ENCODE measurements at regions not wholly inside any gene's neighbourhood (a gene's known extent, or its start where the extent isn't known, plus 50 kb on each side); places are given as distances from the start of the nearest gene placed in this dataset.

DNA sequence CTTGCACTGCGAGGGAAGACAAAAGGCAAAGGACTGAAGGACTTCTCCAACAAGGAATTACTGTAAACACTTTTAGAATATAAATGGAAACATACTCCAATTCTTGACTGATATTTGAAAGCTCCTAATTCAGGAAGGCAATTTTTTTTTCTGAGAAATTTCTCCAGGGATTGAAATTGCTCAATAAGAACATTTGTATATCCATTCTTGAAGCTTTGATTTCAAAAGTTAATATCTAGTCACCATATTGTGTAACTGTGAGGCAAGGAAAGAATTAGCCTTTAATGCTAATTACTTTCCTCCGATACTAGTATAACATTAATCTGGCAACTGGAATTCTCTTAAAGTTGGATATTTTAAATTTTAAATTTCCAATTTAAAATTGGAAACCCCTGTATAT lies 188.4 kb upstream of the COL1A2 start:
- intact Hi-C loops (cut with DNase I), result loop anchor here in 1 of 10 donors (5.0 kb wide), 1 partner anchor 126 kb away; no protein-coding TSS in a partner anchor
- ATAC-seq (no peak), DNase-seq (no peak)
- H3K4me1 ChIP-seq, result no peaks in the 10 kb centered on the region
- 83 to 92% (median 89%) methylated on average over 2 of the region's 2 CpGs for WGBS, 4 donors
- TF ChIP-seq, protein P1, sequence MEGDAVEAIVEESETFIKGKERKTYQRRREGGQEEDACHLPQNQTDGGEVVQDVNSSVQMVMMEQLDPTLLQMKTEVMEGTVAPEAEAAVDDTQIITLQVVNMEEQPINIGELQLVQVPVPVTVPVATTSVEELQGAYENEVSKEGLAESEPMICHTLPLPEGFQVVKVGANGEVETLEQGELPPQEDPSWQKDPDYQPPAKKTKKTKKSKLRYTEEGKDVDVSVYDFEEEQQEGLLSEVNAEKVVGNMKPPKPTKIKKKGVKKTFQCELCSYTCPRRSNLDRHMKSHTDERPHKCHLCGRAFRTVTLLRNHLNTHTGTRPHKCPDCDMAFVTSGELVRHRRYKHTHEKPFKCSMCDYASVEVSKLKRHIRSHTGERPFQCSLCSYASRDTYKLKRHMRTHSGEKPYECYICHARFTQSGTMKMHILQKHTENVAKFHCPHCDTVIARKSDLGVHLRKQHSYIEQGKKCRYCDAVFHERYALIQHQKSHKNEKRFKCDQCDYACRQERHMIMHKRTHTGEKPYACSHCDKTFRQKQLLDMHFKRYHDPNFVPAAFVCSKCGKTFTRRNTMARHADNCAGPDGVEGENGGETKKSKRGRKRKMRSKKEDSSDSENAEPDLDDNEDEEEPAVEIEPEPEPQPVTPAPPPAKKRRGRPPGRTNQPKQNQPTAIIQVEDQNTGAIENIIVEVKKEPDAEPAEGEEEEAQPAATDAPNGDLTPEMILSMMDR (IDR thresholded peaks at IDR 0.05), result no peak
- TF ChIP-seq POLR2A (IDR thresholded peaks at IDR 0.05), result no peak
- H3K27ac ChIP-seq, result no peak overlapping the region
- no peaks in the 10 kb centered on the region for H3K36me3 ChIP-seq
- H3K4me3 ChIP-seq, result no peak overlapping the region
- no peaks in the 10 kb centered on the region for H3K27me3 ChIP-seq
- no peaks in the 10 kb centered on the region for H3K9me3 ChIP-seq

DNA sequence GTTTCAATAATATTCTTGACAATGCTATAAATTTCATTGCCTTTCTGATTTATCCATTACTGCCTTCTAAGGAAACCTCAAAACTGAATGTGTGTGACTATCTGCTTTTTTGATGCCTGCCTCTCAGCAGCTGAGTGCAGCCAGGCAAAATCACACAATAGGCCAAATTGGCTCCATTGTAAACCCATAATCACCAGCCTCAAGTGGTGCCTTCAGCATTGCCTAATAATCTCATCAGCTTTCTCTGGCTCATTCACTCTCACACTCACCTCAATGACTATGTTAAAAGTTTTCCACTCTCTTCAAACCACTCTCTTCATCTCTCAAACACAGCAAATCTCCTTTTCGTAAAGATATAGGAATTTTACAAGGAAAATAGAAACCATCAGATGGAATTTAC lies 182.5 kb upstream of the COL1A2 start:
- TF ChIP-seq POLR2A (IDR thresholded peaks at IDR 0.05), result no peak
- TF ChIP-seq, protein P1 (IDR thresholded peaks at IDR 0.05), result no peak
- H3K9me3 ChIP-seq, result no peaks in the 10 kb centered on the region
- intact Hi-C loops (cut with DNase I), result no loop called here
- no peak overlapping the region for H3K27ac ChIP-seq
- H3K4me1 ChIP-seq, result no peaks in the 10 kb centered on the region
- ATAC-seq, result peak in 1 of 4 donors; percentile 80
- H3K36me3 ChIP-seq, result no peaks in the 10 kb centered on the region
- DNase-seq, result no peak
- H3K4me3 ChIP-seq, result no peak overlapping the region
- no peaks in the 10 kb centered on the region for H3K27me3 ChIP-seq
- WGBS, 4 donors, result 51 to 73% (median 54%) methylated on average over 1 of the region's 1 CpG

DNA sequence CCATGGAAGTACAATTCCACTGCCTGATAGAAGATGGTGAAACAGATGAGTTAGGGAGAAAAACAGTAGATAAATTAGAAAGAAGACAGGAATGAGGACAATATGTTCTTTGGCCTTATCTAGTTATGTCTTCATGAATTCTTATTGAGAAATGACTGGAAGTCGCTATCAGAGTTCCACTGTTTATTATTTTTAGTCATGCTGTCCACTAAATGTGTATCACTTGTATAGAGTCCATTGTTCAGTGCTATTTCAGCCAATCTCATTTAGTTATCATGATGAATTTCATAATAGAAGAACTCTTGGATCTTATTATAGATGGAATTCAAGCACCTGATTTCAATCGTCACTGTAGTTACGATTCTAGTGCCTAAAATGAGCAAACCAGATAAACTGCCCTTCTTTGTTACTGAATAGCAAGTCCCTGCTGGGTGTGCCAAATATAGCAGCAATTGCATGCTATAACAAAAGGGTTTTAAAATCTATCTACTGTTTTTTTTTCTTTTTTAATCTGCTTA lies 177.7 kb upstream of the COL1A2 start:
- no peak for TF ChIP-seq POLR2A (IDR thresholded peaks at IDR 0.05)
- TF ChIP-seq, protein P1 (IDR thresholded peaks at IDR 0.05), result no peak
- Histone ChIP-seq H3K4me1 (no peaks in the 10 kb centered on the region), H3K27ac (no peak overlapping the region), H3K4me3 (no peak overlapping the region), H3K9me3 (no peaks in the 10 kb centered on the region), H3K36me3 (no peaks in the 10 kb centered on the region), H3K27me3 (no peaks in the 10 kb centered on the region)
- intact Hi-C loops (cut with DNase I), result no loop called here
- ATAC-seq (peak in 1 of 4 donors; percentile 13), DNase-seq (no peak)
- WGBS, 4 donors, result 24 to 37% (median 35%) methylated on average over 3 of the region's 3 CpGs

DNA sequence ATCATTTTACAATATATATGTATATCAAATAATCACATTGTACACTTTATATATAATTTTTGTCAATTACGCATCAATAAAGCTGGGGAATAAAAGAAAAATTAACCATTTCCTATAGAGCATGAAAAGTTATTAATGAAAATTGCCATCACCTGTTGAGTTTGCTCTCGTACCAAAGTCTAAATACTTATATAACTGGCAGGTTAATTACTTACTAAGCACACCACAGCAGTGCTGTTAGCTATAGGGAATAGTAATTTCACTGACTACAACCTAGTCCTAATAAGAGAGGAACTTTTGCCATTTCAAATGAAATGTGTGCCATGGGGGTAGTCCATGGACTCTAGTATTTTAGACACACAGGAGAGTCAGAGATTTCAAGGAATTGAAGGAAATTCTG lies 176.9 kb upstream of the COL1A2 start:
- 91 to 95% (median 93%) methylated on average over 2 of the region's 2 CpGs for WGBS, 4 donors
- Histone ChIP-seq H3K9me3 (no peaks in the 10 kb centered on the region), H3K27ac (no peak overlapping the region), H3K27me3 (no peaks in the 10 kb centered on the region), H3K4me1 (no peaks in the 10 kb centered on the region), H3K4me3 (no peak overlapping the region), H3K36me3 (no peaks in the 10 kb centered on the region)
- no peak for ATAC-seq
- DNase-seq, result no peak
- no peak for TF ChIP-seq POLR2A (IDR thresholded peaks at IDR 0.05)
- TF ChIP-seq, protein P1 (IDR thresholded peaks at IDR 0.05), result no peak
- intact Hi-C loops (cut with DNase I), result no loop called here
